HEK293 (cell line): ENCODE measurements at regions not wholly inside any gene's neighbourhood (a gene's known extent, or its start where the extent isn't known, plus 50 kb on each side); places are given as distances from the start of the nearest gene placed in this dataset.

Source experiments
- CTCF ChIA-PET: fragments of 350-600 bp; formaldehyde crosslinking; extraction: SDS; loops from one replicate; lab custom pipeline; 2021; ENCODE audit warnings: antibody characterized with exemption; lab: Yijun Ruan, JAX
- POLR2A ChIA-PET: fragments of 300-600 bp; formaldehyde crosslinking; extraction: SDS; loops from one replicate; lab custom pipeline; 2020; ENCODE audit warnings: antibody characterized with exemption, inconsistent platforms; lab: Yijun Ruan, JAX
- H3K27ac ChIP-seq: fragments of 200-500 bp; sonication (Bioruptor generic); 2 replicates; pipeline ENCODE4 v1.5.1; 2014; ENCODE audit warnings: low read depth, low read length, control low read depth, inconsistent platforms; ENCODE audit errors: extremely low read depth
- H3K36me3 ChIP-seq, 2 experiments: fragments of 200-500 bp in 1 of 2; sonication (Bioruptor generic) in 1 of 2; 1 replicate in 1 of 2; 2 replicates in 1 of 2; pipeline ENCODE4 v1.5.1; 2014 to 2017; ENCODE audit warnings: inconsistent platforms in 2 of 2, low read length in 2 of 2; ENCODE audit not compliant: control insufficient read depth in 2 of 2, insufficient read depth in 1 of 2
- H3K4me1 ChIP-seq: fragments of 200-500 bp; sonication (Bioruptor generic); 2 replicates; pipeline ENCODE4 v1.5.1; 2014; ENCODE audit warnings: mild to moderate bottlenecking, low read length, inconsistent platforms; ENCODE audit not compliant: control insufficient read depth, insufficient read depth
- H3K4me3 ChIP-seq: 2 replicates; pipeline ENCODE4 v1.5.1; 2011; ENCODE audit warnings: low read depth, mild to moderate bottlenecking, control low read depth, low read length, moderate library complexity
- H3K9me3 ChIP-seq: fragments of 200-500 bp; sonication (Bioruptor generic); 2 replicates; pipeline ENCODE4 v1.5.1; 2014; ENCODE audit warnings: low read depth, low read length, inconsistent platforms; ENCODE audit not compliant: control insufficient read depth, insufficient read depth
- GLIS2 ChIP-seq: fragments of 450-650 bp; formaldehyde crosslinking; IDR thresholded peaks from 2 replicates; pipeline ENCODE4 v1.5.1; 2016; ENCODE audit warnings: missing biosample characterization, missing genetic modification characterization
- KLF10 ChIP-seq: fragments of 450-650 bp; IDR thresholded peaks from 2 replicates; pipeline ENCODE4 v1.5.1; 2018; ENCODE audit warnings: missing biosample characterization, mild to moderate bottlenecking, missing genetic modification characterization
- KLF16 ChIP-seq: fragments of 450-650 bp; formaldehyde crosslinking; IDR thresholded peaks from 2 replicates; pipeline ENCODE4 v1.5.1; 2017; ENCODE audit warnings: missing biosample characterization, missing genetic modification characterization
- MEIS1 ChIP-seq: sonication (generic); formaldehyde crosslinking; IDR thresholded peaks from 2 replicates; pipeline ENCODE4 v1.8.1; 2022; ENCODE audit warnings: missing genetic modification reagents, mild to moderate bottlenecking, borderline replicate concordance
- YY2 ChIP-seq: fragments of 450-650 bp; formaldehyde crosslinking; IDR thresholded peaks from 2 replicates; pipeline ENCODE4 v1.5.1; 2016; ENCODE audit warnings: missing biosample characterization, missing genetic modification characterization
- ZBTB7A ChIP-seq: fragments of 450-650 bp; formaldehyde crosslinking; IDR thresholded peaks from 2 replicates; pipeline ENCODE4 v1.5.1; 2016; ENCODE audit warnings: low read depth, missing biosample characterization, missing genetic modification characterization
- ZFP69B ChIP-seq: fragments of 450-650 bp; formaldehyde crosslinking; IDR thresholded peaks from 2 replicates; pipeline ENCODE4 v1.5.1; 2016; ENCODE audit warnings: missing biosample characterization, missing genetic modification characterization
- ZNF10 ChIP-seq: fragments of 450-650 bp; formaldehyde crosslinking; IDR thresholded peaks from 2 replicates; pipeline ENCODE4 v1.5.1; 2017; ENCODE audit warnings: missing biosample characterization, missing genetic modification characterization
- ZNF132 ChIP-seq: fragments of 450-650 bp; formaldehyde crosslinking; IDR thresholded peaks from 2 replicates; pipeline ENCODE4 v1.5.1; 2017; ENCODE audit warnings: missing biosample characterization, missing genetic modification characterization, borderline replicate concordance
- ZNF146 ChIP-seq: fragments of 450-650 bp; formaldehyde crosslinking; IDR thresholded peaks from 2 replicates; pipeline ENCODE4 v1.5.1; 2016; ENCODE audit warnings: missing biosample characterization, missing genetic modification characterization
- ZNF19 ChIP-seq: fragments of 450-650 bp; formaldehyde crosslinking; IDR thresholded peaks from 2 replicates; pipeline ENCODE4; 2016; ENCODE audit warnings: missing biosample characterization, missing genetic modification characterization, low read depth
- ZNF248 ChIP-seq: fragments of 450-650 bp; formaldehyde crosslinking; IDR thresholded peaks from 2 replicates; pipeline ENCODE4 v1.5.1; 2017; ENCODE audit warnings: missing biosample characterization, missing genetic modification characterization
- ZNF37A ChIP-seq: fragments of 450-650 bp; IDR thresholded peaks from 2 replicates; pipeline ENCODE4 v1.5.1; 2018; ENCODE audit warnings: missing biosample characterization, missing genetic modification characterization
- ZNF549 ChIP-seq: fragments of 450-650 bp; IDR thresholded peaks from 2 replicates; pipeline ENCODE4 v1.5.1; 2018; ENCODE audit warnings: missing biosample characterization, missing genetic modification characterization, mild to moderate bottlenecking, inconsistent platforms, moderate library complexity
- ZNF610 ChIP-seq: fragments of 450-650 bp; formaldehyde crosslinking; IDR thresholded peaks from 2 replicates; pipeline ENCODE4 v1.5.1; 2016; ENCODE audit warnings: missing biosample characterization, missing genetic modification characterization, borderline replicate concordance
- ZNF843 ChIP-seq: fragments of 450-650 bp; formaldehyde crosslinking; IDR thresholded peaks from 2 replicates; pipeline ENCODE4 v1.5.1; 2016; ENCODE audit warnings: missing biosample characterization, missing genetic modification characterization
- ZSCAN23 ChIP-seq: fragments of 450-650 bp; formaldehyde crosslinking; IDR thresholded peaks from 2 replicates; pipeline ENCODE4 v1.5.1; 2016; ENCODE audit warnings: missing biosample characterization, missing genetic modification characterization
- ZSCAN30 ChIP-seq: fragments of 450-650 bp; IDR thresholded peaks from 2 replicates; pipeline ENCODE4 v1.5.1; 2018; ENCODE audit warnings: missing biosample characterization, mild to moderate bottlenecking, missing genetic modification characterization, moderate library complexity
- TF ChIP-seq, protein P1 (sequence below): fragments of 450-650 bp; formaldehyde crosslinking; IDR thresholded peaks from 2 replicates; pipeline ENCODE4 v1.5.1; 2017; ENCODE audit warnings: missing biosample characterization, missing genetic modification characterization
- TF ChIP-seq, protein P2 (sequence below): fragments of 450-650 bp; formaldehyde crosslinking; IDR thresholded peaks from 2 replicates; pipeline ENCODE4 v1.5.1; 2016; ENCODE audit warnings: missing biosample characterization, missing genetic modification characterization
- TF ChIP-seq, protein P3 (sequence below): fragments of 450-650 bp; formaldehyde crosslinking; IDR thresholded peaks from 2 replicates; pipeline ENCODE4 v1.5.1; 2016; ENCODE audit warnings: missing biosample characterization, missing genetic modification characterization
- TF ChIP-seq, protein P4 (sequence below): fragments of 450-650 bp; formaldehyde crosslinking; IDR thresholded peaks from 2 replicates; pipeline ENCODE4 v1.5.1; 2016; ENCODE audit warnings: missing biosample characterization, missing genetic modification characterization
- TF ChIP-seq, protein P5 (sequence below): fragments of 450-650 bp; formaldehyde crosslinking; IDR thresholded peaks from 2 replicates; pipeline ENCODE4 v1.5.1; 2016; ENCODE audit warnings: missing biosample characterization, missing genetic modification characterization
- TF ChIP-seq, protein P6 (sequence below): fragments of 450-650 bp; formaldehyde crosslinking; IDR thresholded peaks from 2 replicates; pipeline ENCODE4 v1.5.1; 2016; ENCODE audit warnings: missing biosample characterization, missing genetic modification characterization

DNA sequence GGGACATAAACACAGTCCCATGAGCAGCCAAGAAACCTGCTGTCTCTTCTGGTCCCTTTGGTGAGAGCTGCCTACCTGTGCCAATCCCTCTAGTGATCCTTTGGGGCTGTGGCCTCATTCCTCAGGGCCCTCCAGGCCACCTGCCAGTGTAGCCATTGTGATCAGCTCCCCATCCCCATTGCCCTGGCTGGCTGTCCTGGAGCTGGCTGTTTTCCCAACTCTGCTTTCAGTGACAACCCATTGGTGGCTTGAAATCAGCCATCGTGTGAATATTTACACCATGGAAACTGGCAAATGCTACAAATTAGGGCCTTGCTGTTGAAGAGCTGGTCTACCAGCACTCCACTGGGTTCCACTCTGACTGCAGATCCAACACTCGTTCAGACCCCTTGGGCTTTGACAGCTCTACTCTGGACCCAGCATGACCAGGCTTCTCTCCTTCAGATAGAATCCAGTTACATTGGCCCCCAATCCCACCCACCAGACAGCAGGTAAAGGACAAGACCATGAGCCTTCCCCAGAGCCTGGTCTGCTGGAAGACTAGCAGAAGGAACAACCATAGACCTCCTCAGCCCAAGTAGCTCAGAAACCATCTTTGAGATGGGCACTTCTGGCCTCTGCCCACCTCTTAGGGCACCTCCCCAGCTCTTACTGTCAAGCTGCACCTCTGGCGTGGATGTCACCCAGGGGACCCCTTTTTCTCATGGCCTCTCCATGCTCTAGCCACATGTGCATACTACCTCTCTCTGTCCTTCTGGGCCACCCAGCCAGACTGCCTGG, 69.2 kb upstream of the NEK6 start:
- Histone ChIP-seq H3K4me1 (no peaks in the 10 kb centered on the region), H3K9me3 (no peaks in the 10 kb centered on the region), H3K27ac (no peak overlapping the region), H3K36me3 (no peaks in the 10 kb centered on the region), H3K4me3 (no peak overlapping the region)
- no peak for TF ChIP-seq ZNF549 (tag by site-specific recombination)
- no peak for TF ChIP-seq KLF10
- TF ChIP-seq ZNF10, result no peak
- no peak for TF ChIP-seq ZNF146
- no peak for TF ChIP-seq ZSCAN23
- TF ChIP-seq ZSCAN30 (tag by site-specific recombination), result no peak
- TF ChIP-seq ZNF37A, result no peak
- no peak for TF ChIP-seq ZBTB7A (tag by site-specific recombination)
- TF ChIP-seq ZNF132, result no peak
- TF ChIP-seq, protein P1, sequence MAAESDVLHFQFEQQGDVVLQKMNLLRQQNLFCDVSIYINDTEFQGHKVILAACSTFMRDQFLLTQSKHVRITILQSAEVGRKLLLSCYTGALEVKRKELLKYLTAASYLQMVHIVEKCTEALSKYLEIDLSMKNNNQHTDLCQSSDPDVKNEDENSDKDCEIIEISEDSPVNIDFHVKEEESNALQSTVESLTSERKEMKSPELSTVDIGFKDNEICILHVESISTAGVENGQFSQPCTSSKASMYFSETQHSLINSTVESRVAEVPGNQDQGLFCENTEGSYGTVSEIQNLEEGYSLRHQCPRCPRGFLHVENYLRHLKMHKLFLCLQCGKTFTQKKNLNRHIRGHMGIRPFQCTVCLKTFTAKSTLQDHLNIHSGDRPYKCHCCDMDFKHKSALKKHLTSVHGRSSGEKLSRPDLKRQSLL (tag by site-specific recombination), result no peak
- TF ChIP-seq, protein P2, sequence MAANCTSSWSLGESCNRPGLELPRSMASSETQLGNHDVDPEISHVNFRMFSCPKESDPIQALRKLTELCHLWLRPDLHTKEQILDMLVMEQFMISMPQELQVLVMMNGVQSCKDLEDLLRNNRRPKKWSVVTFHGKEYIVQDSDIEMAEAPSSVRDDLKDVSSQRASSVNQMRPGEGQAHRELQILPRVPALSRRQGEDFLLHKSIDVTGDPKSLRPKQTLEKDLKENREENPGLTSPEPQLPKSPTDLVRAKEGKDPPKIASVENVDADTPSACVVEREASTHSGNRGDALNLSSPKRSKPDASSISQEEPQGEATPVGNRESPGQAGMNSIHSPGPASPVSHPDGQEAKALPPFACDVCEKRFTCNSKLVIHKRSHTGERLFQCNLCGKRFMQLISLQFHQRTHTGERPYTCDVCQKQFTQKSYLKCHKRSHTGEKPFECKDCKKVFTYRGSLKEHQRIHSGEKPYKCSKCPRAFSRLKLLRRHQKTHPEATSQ (tag by site-specific recombination), result no peak
- TF ChIP-seq, protein P3, sequence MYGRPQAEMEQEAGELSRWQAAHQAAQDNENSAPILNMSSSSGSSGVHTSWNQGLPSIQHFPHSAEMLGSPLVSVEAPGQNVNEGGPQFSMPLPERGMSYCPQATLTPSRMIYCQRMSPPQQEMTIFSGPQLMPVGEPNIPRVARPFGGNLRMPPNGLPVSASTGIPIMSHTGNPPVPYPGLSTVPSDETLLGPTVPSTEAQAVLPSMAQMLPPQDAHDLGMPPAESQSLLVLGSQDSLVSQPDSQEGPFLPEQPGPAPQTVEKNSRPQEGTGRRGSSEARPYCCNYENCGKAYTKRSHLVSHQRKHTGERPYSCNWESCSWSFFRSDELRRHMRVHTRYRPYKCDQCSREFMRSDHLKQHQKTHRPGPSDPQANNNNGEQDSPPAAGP (tag by site-specific recombination), result no peak
- no peak for TF ChIP-seq GLIS2 (tag by site-specific recombination)
- ChIA-PET POLR2A (no interaction called here), CTCF (interaction anchor here (1.1 kb wide), 1 partner anchor 61 kb away, joined by 4 read pairs; no protein-coding TSS in a partner anchor)

DNA sequence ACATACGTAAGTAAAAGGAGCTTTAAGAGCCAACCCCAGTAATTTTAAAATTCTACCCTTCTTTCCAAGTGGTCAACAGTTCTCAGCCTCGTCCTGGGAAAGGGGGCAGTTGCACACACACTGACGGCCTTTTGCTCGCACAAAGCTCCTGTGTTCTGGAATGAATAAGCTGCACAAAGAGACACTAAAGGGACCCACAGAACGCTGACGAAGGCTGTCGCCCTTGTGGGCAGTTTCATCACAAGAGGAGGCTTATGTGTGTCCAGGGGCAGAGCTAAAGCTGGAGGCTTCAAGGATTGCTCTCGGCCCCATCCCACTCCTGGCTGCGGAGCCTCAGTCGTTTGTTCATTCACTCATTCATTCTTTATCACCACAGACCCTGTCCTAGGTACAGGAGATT, 67.0 kb upstream of the NEK6 start:
- Histone ChIP-seq H3K36me3 (no peaks in the 10 kb centered on the region), H3K9me3 (no peaks in the 10 kb centered on the region), H3K4me3 (no peak overlapping the region), H3K4me1 (no peaks in the 10 kb centered on the region), H3K27ac (no peak overlapping the region)
- ChIA-PET CTCF (interaction anchor here (1.0 kb wide), 1 partner anchor 8 kb away, joined by 5 read pairs; no protein-coding TSS in a partner anchor), POLR2A (interaction anchor here (0.7 kb wide), 1 partner anchor 747 kb away, joined by 3 read pairs; no protein-coding TSS in a partner anchor)
- TF ChIP-seq YY2 (tag by site-specific recombination), result no peak
- no peak for TF ChIP-seq ZNF610 (tag by site-specific recombination)
- TF ChIP-seq, protein P4, sequence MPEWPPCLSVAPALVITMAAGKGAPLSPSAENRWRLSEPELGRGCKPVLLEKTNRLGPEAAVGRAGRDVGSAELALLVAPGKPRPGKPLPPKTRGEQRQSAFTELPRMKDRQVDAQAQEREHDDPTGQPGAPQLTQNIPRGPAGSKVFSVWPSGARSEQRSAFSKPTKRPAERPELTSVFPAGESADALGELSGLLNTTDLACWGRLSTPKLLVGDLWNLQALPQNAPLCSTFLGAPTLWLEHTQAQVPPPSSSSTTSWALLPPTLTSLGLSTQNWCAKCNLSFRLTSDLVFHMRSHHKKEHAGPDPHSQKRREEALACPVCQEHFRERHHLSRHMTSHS (tag by site-specific recombination), result no peak
- TF ChIP-seq, protein P5, sequence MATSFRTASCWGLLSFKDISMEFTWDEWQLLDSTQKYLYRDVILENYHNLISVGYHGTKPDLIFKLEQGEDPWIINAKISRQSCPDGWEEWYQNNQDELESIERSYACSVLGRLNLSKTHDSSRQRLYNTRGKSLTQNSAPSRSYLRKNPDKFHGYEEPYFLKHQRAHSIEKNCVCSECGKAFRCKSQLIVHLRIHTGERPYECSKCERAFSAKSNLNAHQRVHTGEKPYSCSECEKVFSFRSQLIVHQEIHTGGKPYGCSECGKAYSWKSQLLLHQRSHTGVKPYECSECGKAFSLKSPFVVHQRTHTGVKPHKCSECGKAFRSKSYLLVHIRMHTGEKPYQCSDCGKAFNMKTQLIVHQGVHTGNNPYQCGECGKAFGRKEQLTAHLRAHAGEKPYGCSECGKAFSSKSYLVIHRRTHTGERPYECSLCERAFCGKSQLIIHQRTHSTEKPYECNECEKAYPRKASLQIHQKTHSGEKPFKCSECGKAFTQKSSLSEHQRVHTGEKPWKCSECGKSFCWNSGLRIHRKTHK (tag by site-specific recombination), result no peak
- TF ChIP-seq KLF16, result no peak
- TF ChIP-seq ZNF843 (tag by site-specific recombination), result no peak
- TF ChIP-seq, protein P6, sequence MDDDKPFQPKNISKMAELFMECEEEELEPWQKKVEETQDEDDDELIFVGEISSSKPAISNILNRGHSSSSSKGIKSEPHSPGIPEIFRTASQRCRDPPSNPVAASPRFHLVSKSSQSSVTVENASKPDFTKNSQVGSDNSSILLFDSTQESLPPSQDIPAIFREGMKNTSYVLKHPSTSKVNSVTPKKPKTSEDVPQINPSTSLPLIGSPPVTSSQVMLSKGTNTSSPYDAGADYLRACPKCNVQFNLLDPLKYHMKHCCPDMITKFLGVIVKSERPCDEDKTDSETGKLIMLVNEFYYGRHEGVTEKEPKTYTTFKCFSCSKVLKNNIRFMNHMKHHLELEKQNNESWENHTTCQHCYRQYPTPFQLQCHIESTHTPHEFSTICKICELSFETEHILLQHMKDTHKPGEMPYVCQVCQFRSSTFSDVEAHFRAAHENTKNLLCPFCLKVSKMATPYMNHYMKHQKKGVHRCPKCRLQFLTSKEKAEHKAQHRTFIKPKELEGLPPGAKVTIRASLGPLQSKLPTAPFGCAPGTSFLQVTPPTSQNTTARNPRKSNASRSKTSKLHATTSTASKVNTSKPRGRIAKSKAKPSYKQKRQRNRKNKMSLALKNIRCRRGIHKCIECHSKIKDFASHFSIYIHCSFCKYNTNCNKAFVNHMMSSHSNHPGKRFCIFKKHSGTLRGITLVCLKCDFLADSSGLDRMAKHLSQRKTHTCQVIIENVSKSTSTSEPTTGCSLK, result no peak
- TF ChIP-seq ZNF19 (tag by site-specific recombination), result no peak
- no peak for TF ChIP-seq ZFP69B (tag by site-specific recombination)
- no peak for TF ChIP-seq ZNF549 (tag by site-specific recombination)
- TF ChIP-seq ZNF248, result no peak
- TF ChIP-seq MEIS1, result no peak
